ENCODE measurements at regions not wholly inside any gene's neighbourhood (a gene's known extent, or its start where the extent isn't known, plus 50 kb on each side); places are given as distances from the start of the nearest gene placed in this dataset.

DNA sequence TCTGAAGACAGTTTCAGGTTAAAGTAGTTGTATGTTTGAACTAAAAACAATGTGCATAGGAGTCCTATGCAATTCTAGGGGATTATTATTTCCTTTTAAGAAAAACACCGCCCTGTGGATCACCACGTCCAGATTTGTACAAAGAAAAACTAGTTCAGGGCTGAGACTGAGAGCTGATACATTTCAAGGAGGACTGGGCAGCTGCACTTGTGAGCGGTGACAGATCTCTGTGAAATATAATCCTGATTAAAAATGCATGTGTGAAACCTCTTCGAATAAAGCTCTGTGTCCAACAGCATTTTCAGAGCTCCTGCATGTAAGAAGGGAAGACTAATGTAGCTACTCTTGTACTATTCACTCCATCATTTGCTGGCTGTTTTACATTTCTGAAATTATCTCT, 365.8 kb upstream of the PITX2 start:
- no peaks in the 10 kb centered on the region for H4K20me1 ChIP-seq (ENCODE audit: insufficient read depth)
- H3K9me3 ChIP-seq (ENCODE audit: low read length) = no peaks in the 10 kb centered on the region
- H3K9me2 ChIP-seq (ENCODE audit: insufficient read depth, low read length) = no peaks in the 10 kb centered on the region
- no peaks in the 10 kb centered on the region for H3F3A ChIP-seq (ENCODE audit: insufficient read depth, low read length, poor library complexity, severe bottlenecking)
- H3K79me2 ChIP-seq (replicated peaks; ENCODE audit: insufficient read depth, low read length) = no peaks in the 10 kb centered on the region
- no peak overlapping the region for H3K27ac ChIP-seq (ENCODE audit: low read length)
- H3K9ac ChIP-seq (ENCODE audit: low read length) = no peak overlapping the region
- H3K4me3 ChIP-seq (ENCODE audit: low read length) = no peak overlapping the region
- no peaks in the 10 kb centered on the region for H3K27me3 ChIP-seq (ENCODE audit: insufficient read depth, low read depth, low read length)
- no peak overlapping the region for H3K4me2 ChIP-seq (ENCODE audit: low read length)
- no peak overlapping the region for H2AFZ ChIP-seq (ENCODE audit: low read depth, low read length)
- H3K36me3 ChIP-seq (ENCODE audit: insufficient read depth, low read length) = no peaks in the 10 kb centered on the region
- TF ChIP-seq MXI1 (conservative IDR thresholded peaks at IDR 0.05; ENCODE audit: poor library complexity, severe bottlenecking) (no peak), EZH2 (IDR thresholded peaks at IDR 0.05; ENCODE audit: borderline replicate concordance, insufficient read depth, low read length, poor library complexity, severe bottlenecking) (no peak), RAD21 (conservative IDR thresholded peaks at IDR 0.05) (no peak), POLR2AphosphoS5 (IDR thresholded peaks at IDR 0.05) (no peak)
- TF ChIP-seq, protein P1, sequence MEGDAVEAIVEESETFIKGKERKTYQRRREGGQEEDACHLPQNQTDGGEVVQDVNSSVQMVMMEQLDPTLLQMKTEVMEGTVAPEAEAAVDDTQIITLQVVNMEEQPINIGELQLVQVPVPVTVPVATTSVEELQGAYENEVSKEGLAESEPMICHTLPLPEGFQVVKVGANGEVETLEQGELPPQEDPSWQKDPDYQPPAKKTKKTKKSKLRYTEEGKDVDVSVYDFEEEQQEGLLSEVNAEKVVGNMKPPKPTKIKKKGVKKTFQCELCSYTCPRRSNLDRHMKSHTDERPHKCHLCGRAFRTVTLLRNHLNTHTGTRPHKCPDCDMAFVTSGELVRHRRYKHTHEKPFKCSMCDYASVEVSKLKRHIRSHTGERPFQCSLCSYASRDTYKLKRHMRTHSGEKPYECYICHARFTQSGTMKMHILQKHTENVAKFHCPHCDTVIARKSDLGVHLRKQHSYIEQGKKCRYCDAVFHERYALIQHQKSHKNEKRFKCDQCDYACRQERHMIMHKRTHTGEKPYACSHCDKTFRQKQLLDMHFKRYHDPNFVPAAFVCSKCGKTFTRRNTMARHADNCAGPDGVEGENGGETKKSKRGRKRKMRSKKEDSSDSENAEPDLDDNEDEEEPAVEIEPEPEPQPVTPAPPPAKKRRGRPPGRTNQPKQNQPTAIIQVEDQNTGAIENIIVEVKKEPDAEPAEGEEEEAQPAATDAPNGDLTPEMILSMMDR (IDR thresholded peaks at IDR 0.05; ENCODE audit: poor library complexity, severe bottlenecking) = no peak

- no peak overlapping the region for H2AFZ ChIP-seq (ENCODE audit: low read depth, low read length)
- no peak overlapping the region for H3K27ac ChIP-seq (ENCODE audit: low read length)
- H3K4me2 ChIP-seq (ENCODE audit: low read length) = no peak overlapping the region
- H3F3A ChIP-seq (ENCODE audit: insufficient read depth, low read length, poor library complexity, severe bottlenecking) = no peaks in the 10 kb centered on the region
- TF ChIP-seq EZH2 (IDR thresholded peaks at IDR 0.05; ENCODE audit: borderline replicate concordance, insufficient read depth, low read length, poor library complexity, severe bottlenecking) (no peak), POLR2AphosphoS5 (IDR thresholded peaks at IDR 0.05) (no peak), TAF1 (IDR thresholded peaks at IDR 0.05; ENCODE audit: low read depth) (no peak), MXI1 (conservative IDR thresholded peaks at IDR 0.05; ENCODE audit: poor library complexity, severe bottlenecking) (no peak), RAD21 (conservative IDR thresholded peaks at IDR 0.05) (no peak), EP300 (conservative IDR thresholded peaks at IDR 0.05; ENCODE audit: poor library complexity, severe bottlenecking) (no peak), SMC3 (conservative IDR thresholded peaks at IDR 0.05; ENCODE audit: poor library complexity) (no peak)
- TF ChIP-seq, protein P2, sequence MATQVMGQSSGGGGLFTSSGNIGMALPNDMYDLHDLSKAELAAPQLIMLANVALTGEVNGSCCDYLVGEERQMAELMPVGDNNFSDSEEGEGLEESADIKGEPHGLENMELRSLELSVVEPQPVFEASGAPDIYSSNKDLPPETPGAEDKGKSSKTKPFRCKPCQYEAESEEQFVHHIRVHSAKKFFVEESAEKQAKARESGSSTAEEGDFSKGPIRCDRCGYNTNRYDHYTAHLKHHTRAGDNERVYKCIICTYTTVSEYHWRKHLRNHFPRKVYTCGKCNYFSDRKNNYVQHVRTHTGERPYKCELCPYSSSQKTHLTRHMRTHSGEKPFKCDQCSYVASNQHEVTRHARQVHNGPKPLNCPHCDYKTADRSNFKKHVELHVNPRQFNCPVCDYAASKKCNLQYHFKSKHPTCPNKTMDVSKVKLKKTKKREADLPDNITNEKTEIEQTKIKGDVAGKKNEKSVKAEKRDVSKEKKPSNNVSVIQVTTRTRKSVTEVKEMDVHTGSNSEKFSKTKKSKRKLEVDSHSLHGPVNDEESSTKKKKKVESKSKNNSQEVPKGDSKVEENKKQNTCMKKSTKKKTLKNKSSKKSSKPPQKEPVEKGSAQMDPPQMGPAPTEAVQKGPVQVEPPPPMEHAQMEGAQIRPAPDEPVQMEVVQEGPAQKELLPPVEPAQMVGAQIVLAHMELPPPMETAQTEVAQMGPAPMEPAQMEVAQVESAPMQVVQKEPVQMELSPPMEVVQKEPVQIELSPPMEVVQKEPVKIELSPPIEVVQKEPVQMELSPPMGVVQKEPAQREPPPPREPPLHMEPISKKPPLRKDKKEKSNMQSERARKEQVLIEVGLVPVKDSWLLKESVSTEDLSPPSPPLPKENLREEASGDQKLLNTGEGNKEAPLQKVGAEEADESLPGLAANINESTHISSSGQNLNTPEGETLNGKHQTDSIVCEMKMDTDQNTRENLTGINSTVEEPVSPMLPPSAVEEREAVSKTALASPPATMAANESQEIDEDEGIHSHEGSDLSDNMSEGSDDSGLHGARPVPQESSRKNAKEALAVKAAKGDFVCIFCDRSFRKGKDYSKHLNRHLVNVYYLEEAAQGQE (IDR thresholded peaks at IDR 0.05; ENCODE audit: borderline replicate concordance) = no peak
- TF ChIP-seq, protein P1 (IDR thresholded peaks at IDR 0.05; ENCODE audit: poor library complexity, severe bottlenecking) = no peak
- H3K9ac ChIP-seq (ENCODE audit: low read length) = no peak overlapping the region
- no peaks in the 10 kb centered on the region for H3K27me3 ChIP-seq (ENCODE audit: insufficient read depth, low read depth, low read length)
- H3K36me3 ChIP-seq (ENCODE audit: insufficient read depth, low read length) = no peaks in the 10 kb centered on the region
- no peaks in the 10 kb centered on the region for H4K20me1 ChIP-seq (ENCODE audit: insufficient read depth)
- no peaks in the 10 kb centered on the region for H3K79me2 ChIP-seq (replicated peaks; ENCODE audit: insufficient read depth, low read length)
- no peaks in the 10 kb centered on the region for H3K9me2 ChIP-seq (ENCODE audit: insufficient read depth, low read length)
- no peak overlapping the region for H3K4me3 ChIP-seq (ENCODE audit: low read length)
- H3K9me3 ChIP-seq (ENCODE audit: low read length) = no peaks in the 10 kb centered on the region
Observed at GRCh38 chr4:110989125-110989524, 366.2 kb upstream of the PITX2 start.
